COLO829 (cell line): ENCODE measurements at regions not wholly inside any gene's neighbourhood (a gene's known extent, or its start where the extent isn't known, plus 50 kb on each side); places are given as distances from the start of the nearest gene placed in this dataset.

Experiments used
- DNase-seq: peaks from one replicate; pipeline ENCODE4 v3.0.0; 2012; ENCODE audit warnings: low spot score

DNA sequence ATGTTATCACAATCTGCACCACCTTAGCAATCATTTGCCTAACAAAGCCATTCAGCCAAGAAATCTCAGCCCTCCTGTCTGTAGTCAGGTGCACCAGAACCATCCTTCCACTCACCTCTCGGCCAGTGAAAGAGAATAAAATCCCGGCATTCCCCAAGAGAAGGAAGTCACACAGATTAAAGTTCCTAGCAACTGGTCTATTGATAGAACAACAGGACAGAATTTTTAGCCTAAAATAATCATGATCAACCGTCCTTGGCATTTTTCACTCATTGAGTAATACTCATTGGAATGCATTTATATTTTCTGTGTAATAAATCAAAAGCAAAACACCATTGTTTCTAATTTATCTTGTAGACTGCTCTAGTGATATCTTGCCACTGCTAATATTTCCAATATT lies 85.7 kb upstream of the CDH4 start:
- DNase-seq, result no peak

- DNase-seq, result no peak
Observed at GRCh38 chr20:61168605-61169004, 83.5 kb upstream of the CDH4 start.

- no peak for DNase-seq
Observed at GRCh38 chr20:61169874-61170273, 82.2 kb upstream of the CDH4 start.

DNA sequence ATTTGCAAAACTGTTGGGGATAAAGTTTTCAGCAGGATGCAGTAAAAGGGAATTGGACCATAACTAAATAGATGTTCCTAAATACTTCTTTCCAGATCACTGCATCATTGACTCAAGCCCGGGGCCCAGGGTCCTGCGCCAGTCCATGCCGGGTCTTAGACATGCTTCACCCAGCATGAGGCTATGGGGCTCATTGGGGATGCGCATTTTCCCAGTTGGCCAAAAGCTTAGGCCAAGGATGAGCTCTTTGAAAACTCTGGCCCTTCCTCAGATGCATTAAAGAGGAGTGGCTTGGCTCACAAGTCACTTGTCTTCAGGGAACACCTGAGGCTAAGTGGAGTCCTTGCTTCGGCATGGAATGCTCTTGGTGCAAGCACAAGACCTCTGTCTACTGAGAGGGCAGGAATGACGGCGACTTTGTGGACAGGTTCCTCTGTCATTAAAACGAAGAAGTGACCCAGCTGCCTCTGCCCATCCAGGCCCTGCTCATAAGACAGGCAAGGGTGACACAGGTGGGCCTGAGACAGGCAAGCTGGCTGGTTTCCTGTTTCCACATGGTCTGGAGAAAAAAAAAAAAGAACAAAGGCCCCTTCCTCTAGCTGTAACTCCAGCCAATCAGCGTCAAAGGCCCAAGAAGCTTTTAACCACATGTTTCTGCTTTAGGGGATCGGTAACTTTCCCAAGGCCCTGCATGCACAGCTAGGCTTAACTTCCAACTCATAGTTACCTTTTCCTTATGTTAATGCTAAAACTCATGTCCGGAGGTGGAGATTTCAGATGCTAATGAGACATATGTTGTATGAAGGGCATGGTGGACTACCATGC lies 81.4 kb upstream of the CDH4 start:
- no peak for DNase-seq

DNA sequence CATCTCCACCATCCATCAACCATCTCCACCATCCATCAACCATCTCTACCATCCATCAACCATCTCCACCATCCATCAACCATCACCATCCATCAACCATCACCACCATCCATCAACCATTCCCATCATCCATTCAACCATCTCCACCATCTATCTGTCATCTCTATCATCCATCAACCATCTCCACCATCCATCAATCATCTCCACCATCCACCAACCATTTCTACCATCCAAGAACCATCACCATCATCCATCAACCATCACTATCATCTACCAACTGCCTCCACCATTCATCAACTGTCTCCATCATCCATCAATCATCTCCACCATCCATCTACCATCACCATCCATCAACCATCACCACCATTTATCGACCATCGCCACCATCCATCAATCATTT lies 78.8 kb upstream of the CDH4 start:
- no peak for DNase-seq

GRCh38 chr20:61173961-61174725 lies 77.9 kb upstream of the CDH4 start:
- no peak for DNase-seq

DNA sequence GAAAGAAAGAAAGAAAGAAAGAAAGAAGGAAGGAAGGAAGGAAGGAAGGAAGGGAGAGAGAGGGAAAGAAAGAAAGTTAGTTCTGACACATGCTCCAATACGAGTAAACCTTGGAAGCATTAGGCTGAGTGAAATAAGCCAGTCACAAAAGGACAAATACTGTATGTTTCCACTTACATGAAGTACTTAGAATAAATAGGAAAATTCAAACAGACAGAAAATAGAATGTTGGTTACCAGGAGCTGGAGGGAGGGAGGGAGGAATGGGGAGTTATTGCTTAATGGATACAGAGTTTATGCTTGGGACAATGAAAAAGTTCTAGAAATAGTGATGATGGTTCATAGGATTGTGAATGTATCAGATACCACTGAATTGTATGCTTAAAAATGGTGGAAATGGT lies 75.2 kb upstream of the CDH4 start:
- no peak for DNase-seq

GRCh38 chr20:61178551-61179071 lies 73.5 kb upstream of the CDH4 start:
- no peak for DNase-seq

- no peak for DNase-seq
Observed at GRCh38 chr20:61184194-61184593, 67.9 kb upstream of the CDH4 start.

GRCh38 chr20:61185181-61185580 lies 66.9 kb upstream of the CDH4 start:
- no peak for DNase-seq

GRCh38 chr20:61185841-61186601 lies 66.0 kb upstream of the CDH4 start:
- peak; percentile 17 for DNase-seq

GRCh38 chr20:61186771-61187472 lies 65.1 kb upstream of the CDH4 start:
- no peak for DNase-seq

DNA sequence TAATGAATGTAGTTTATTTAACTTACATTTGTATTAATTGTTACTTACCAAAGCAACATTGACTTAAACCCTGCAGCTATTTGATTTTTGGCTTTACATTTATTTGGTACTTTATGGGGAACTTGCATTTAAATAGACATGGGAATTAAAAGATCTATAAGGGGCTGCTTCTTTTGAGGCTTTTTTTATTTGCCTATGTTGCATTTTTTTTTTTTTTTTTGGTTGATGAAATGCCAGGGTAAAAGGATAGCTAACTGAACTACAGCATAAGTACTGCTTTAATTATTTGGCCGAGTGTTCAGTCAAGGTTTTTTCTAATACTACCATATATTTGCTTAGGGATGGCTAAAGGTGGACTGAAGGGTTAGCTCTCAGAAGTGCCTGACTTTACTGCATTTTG lies 62.5 kb upstream of the CDH4 start:
- DNase-seq, result no peak

- DNase-seq, result no peak
Observed at GRCh38 chr20:61191096-61191495, 61.0 kb upstream of the CDH4 start.

GRCh38 chr20:61192337-61192950 lies 59.6 kb upstream of the CDH4 start:
- no peak for DNase-seq

- no peak for DNase-seq
Observed at GRCh38 chr20:61193164-61193563, 58.9 kb upstream of the CDH4 start.
